Activated gamma-delta T cell treated with Interleukin-2 at 50 U/mL for 16 hours (primary cell): ENCODE measurements at regions not wholly inside any gene's neighbourhood (a gene's known extent, or its start where the extent isn't known, plus 50 kb on each side); places are given as distances from the start of the nearest gene placed in this dataset.

ENCODE experiments used
- DNase-seq: peaks from one replicate; pipeline ENCODE4 v3.0.0-alpha.2; 2020

- no peak for DNase-seq
These were observed 776.3 kb downstream of the TUSC7 start for GRCh38 chr3:117485841-117486240.

GRCh38 chr3:117486719-117487716, 777.4 kb downstream of the TUSC7 start:
- DNase-seq = no peak

- DNase-seq = no peak
These were observed 779.4 kb downstream of the TUSC7 start for GRCh38 chr3:117488983-117489382.

GRCh38 chr3:117489663-117490079, 780.1 kb downstream of the TUSC7 start:
- no peak for DNase-seq

- DNase-seq = no peak
These were observed 781.1 kb downstream of the TUSC7 start for GRCh38 chr3:117490716-117491115.

GRCh38 chr3:117495620-117496019, 786.0 kb downstream of the TUSC7 start:
- DNase-seq = no peak

GRCh38 chr3:117499189-117499870, 789.8 kb downstream of the TUSC7 start:
- no peak for DNase-seq

GRCh38 chr3:117507958-117508357, 798.4 kb downstream of the TUSC7 start:
- no peak for DNase-seq

- no peak for DNase-seq
These were observed 800.3 kb downstream of the TUSC7 start for GRCh38 chr3:117509858-117510257.

- DNase-seq = no peak
These were observed 800.8 kb downstream of the TUSC7 start for GRCh38 chr3:117510396-117510795.

- DNase-seq = no peak
These were observed 803.4 kb downstream of the TUSC7 start for GRCh38 chr3:117512975-117513374.

- DNase-seq = no peak
These were observed 805.7 kb downstream of the TUSC7 start for GRCh38 chr3:117515309-117515708.

GRCh38 chr3:117518364-117518763, 808.8 kb downstream of the TUSC7 start:
- no peak for DNase-seq

GRCh38 chr3:117519776-117520175, 810.2 kb downstream of the TUSC7 start:
- DNase-seq = no peak

- DNase-seq = no peak
These were observed 811.0 kb downstream of the TUSC7 start for GRCh38 chr3:117520582-117520981.

GRCh38 chr3:117523418-117523817, 813.8 kb downstream of the TUSC7 start:
- DNase-seq = no peak

GRCh38 chr3:117524890-117525289, 815.3 kb downstream of the TUSC7 start:
- DNase-seq = no peak

- DNase-seq = no peak
These were observed 817.0 kb downstream of the TUSC7 start for GRCh38 chr3:117526470-117527079.

GRCh38 chr3:117527346-117527745, 817.8 kb downstream of the TUSC7 start:
- no peak for DNase-seq

- DNase-seq = no peak
These were observed 819.1 kb downstream of the TUSC7 start for GRCh38 chr3:117528688-117529087.

- no peak for DNase-seq
These were observed 821.6 kb downstream of the TUSC7 start for GRCh38 chr3:117531078-117531767.

- no peak for DNase-seq
These were observed 822.7 kb downstream of the TUSC7 start for GRCh38 chr3:117532268-117532667.

- DNase-seq = no peak
These were observed 824.6 kb downstream of the TUSC7 start for GRCh38 chr3:117534138-117534537.
